ENCODE measurements at regions not wholly inside any gene's neighbourhood (a gene's known extent, or its start where the extent isn't known, plus 50 kb on each side); places are given as distances from the start of the nearest gene placed in this dataset.

- H3K9ac ChIP-seq (ENCODE audit: low read depth in 1 of 2, low read length in 2 of 2): no peak overlapping the region
- no peaks in the 10 kb centered on the region for H3K27me3 ChIP-seq (ENCODE audit: control insufficient read depth in 4 of 4, insufficient read depth in 4 of 4, low read length in 3 of 4)
- TF ChIP-seq TAF1 (conservative IDR thresholded peaks at IDR 0.05): no peak
- no peak for TF ChIP-seq FOXA1 (IDR thresholded peaks at IDR 0.05)
- TF ChIP-seq HNF4A (conservative IDR thresholded peaks at IDR 0.05): no peak
- no peak for TF ChIP-seq CTCF (IDR thresholded peaks at IDR 0.05; ENCODE audit: low read depth, low read length, missing input control)
- no peak for TF ChIP-seq NR2F2 (IDR thresholded peaks at IDR 0.05)
- TF ChIP-seq EGR1 (IDR thresholded peaks at IDR 0.05; ENCODE audit: low read depth in 2 of 2): no peak
- TF ChIP-seq YY1 (IDR thresholded peaks at IDR 0.05): no peak
- TF ChIP-seq REST (IDR thresholded peaks at IDR 0.05): no peak
- no peak for TF ChIP-seq SP1 (IDR thresholded peaks at IDR 0.05)
- H3K4me1 ChIP-seq (ENCODE audit: control insufficient read depth in 4 of 4, insufficient read depth in 4 of 4, low read length in 3 of 4): no peaks in the 10 kb centered on the region
- 68% methylated on average over 3 of the region's 3 CpGs for WGBS
- no peak for DNase-seq (ENCODE audit: low spot score)
- H3K4me3 ChIP-seq (ENCODE audit: low read depth in 1 of 3, low read length in 3 of 3): no peak overlapping the region
- no peaks in the 10 kb centered on the region for H3K36me3 ChIP-seq (ENCODE audit: control insufficient read depth in 4 of 4, insufficient read depth in 3 of 4, low read depth in 1 of 4, low read length in 3 of 4)
- H3K27ac ChIP-seq (ENCODE audit: low read depth in 1 of 2, low read length in 2 of 2): no peak overlapping the region
- H3K9me3 ChIP-seq (ENCODE audit: control insufficient read depth in 4 of 4, low read length in 3 of 4): no peaks in the 10 kb centered on the region
Observed at GRCh38 chr4:163768014-163768413, 273.5 kb downstream of the TMA16 start.

GRCh38 chr4:163772238-163772637 is 277.7 kb downstream of the TMA16 start:
- no peak overlapping the region for H3K27ac ChIP-seq (ENCODE audit: low read depth in 1 of 2, low read length in 2 of 2)
- H3K4me3 ChIP-seq (ENCODE audit: low read depth in 1 of 3, low read length in 3 of 3): no peak overlapping the region
- H3K4me1 ChIP-seq (ENCODE audit: control insufficient read depth in 4 of 4, insufficient read depth in 4 of 4, low read length in 3 of 4): no peaks in the 10 kb centered on the region
- DNase-seq (ENCODE audit: low spot score): no peak
- no peak overlapping the region for H3K9ac ChIP-seq (ENCODE audit: low read depth in 1 of 2, low read length in 2 of 2)
- H3K36me3 ChIP-seq (ENCODE audit: control insufficient read depth in 4 of 4, insufficient read depth in 3 of 4, low read depth in 1 of 4, low read length in 3 of 4): no peaks in the 10 kb centered on the region
- peaks cover 0 to 3% (median 0%) of the 10 kb centered on the region in 4 donors for H3K27me3 ChIP-seq (ENCODE audit: control insufficient read depth in 4 of 4, insufficient read depth in 4 of 4, low read length in 3 of 4)
- H3K9me3 ChIP-seq (ENCODE audit: control insufficient read depth in 4 of 4, low read length in 3 of 4): no peaks in the 10 kb centered on the region
- TF ChIP-seq YY1 (IDR thresholded peaks at IDR 0.05) (no peak), CTCF (IDR thresholded peaks at IDR 0.05; ENCODE audit: low read depth, low read length, missing input control) (no peak), TAF1 (conservative IDR thresholded peaks at IDR 0.05) (no peak), HNF4A (conservative IDR thresholded peaks at IDR 0.05) (no peak), HNF4G (IDR thresholded peaks at IDR 0.05) (no peak), RAD21 (IDR thresholded peaks at IDR 0.05) (no peak), GABPA (IDR thresholded peaks at IDR 0.05 in 1 of 2, conservative IDR thresholded peaks at IDR 0.05 in 1 of 2) (no peak)
- WGBS: 64% methylated on average over 1 of the region's 1 CpG

Measured in liver (tissue), 8 donors.